ENCODE measurements at regions not wholly inside any gene's neighbourhood (a gene's known extent, or its start where the extent isn't known, plus 50 kb on each side); places are given as distances from the start of the nearest gene placed in this dataset.

DNA sequence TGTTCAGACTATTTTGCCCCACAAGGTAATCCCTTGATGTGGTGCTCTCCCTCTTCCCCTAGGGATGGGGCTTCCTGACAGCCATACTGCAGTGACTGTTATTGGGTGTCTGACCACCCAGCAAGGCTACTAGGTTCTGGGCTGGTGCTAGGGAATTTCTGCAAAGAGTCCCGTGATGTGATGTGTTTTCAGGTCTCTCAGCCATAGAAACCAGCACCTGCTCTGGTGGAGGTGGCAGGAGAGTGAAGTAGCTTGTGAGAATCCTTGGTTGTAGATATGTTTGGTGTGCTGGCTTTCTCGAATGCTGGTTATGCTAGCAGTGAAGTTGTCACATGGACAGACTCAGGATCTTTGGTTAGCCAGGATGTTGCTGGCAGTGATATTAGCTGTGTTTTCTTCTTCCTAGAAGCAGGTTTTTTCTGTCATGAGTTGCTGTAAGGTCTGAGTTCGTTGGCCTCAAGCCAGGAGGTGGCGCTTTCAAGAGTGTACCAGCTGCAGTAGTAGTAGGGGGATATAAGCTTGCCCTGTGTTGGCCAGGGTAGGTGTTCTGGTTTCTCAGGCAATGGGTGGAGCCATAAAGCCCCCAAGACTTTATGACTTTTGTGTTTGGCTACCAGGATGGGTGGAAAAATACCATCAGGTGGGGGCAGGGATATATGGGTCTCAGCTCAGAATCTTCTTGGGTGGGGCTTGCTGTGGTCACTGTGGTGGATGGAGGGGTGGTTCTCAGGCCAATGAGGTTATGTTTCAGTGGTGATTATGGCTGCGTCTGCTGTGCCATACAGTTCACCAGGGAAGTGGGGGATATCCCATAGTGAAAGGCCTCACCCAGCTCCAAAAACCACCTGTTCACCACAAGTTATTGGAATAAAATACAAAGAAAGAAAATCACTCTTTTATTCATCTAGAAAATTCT lies 1112.3 kb downstream of the KCNT2 start:
- no peak for DNase-seq

GRCh38 chr1:195482137-195482536 lies 1126.1 kb downstream of the KCNT2 start:
- DNase-seq, result no peak

- no peak for DNase-seq
Observed at GRCh38 chr1:195481293-195481692, 1126.9 kb downstream of the KCNT2 start.

- DNase-seq, result no peak
Observed at GRCh38 chr1:195475568-195475967, 1132.7 kb downstream of the KCNT2 start.

GRCh38 chr1:195472291-195472690 lies 1135.9 kb downstream of the KCNT2 start:
- DNase-seq, result no peak

DNA sequence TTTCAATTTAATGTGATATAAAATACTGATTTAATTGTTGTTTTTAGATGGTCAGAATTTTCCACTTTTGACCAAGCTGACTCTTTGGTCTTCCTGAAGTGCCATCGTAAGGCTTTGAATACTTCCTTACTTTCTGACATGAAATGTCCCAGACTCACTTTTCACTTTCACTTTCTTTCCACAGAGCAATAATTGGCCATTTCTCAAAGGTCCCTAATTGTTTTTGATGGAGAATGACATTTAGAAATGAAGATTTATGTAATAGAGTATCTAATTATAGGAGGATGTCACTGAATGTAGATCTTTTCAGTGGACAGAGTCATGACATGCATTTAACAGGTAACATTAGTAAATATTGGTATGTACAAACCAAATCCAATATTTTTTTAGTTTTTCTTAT lies 1141.6 kb downstream of the KCNT2 start:
- no peak for DNase-seq

- DNase-seq, result no peak
Observed at GRCh38 chr1:195462646-195463045, 1145.6 kb downstream of the KCNT2 start.

DNA sequence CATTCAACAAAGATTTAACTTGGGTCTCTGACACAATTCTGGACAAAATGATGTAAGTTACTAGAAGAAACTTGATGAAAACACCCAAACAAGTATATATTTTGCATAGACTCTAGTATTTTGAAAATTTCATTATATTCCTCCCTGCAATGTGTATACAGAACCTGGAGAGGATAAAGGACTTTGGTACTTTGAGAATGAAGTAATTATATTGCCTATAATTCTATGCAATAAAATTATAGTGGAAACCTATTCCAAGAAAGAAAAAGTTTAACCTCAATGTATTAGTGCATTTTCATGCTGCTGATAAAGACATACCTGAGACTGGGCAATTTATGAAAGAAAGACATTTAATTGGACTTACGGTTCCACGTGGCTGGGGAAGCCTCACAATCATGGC lies 1146.1 kb downstream of the KCNT2 start:
- no peak for DNase-seq

DNA sequence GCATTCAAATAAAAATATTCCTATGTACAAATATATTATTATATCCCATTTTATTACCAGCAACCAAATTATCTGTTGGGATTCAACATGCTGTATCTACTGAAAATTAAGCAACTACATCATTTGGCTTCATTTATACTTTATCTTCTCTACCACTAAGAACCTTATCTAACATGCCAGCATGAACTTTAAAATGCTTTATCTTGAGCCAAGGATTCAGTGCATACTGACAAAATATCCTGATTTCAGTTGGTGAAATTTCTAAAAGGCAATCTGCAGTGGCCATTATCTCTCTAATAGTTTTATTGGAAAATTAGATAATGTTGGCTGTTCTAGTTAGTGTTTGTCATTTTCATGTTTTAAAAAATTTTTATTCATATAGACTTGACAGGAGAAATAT lies 1149.9 kb downstream of the KCNT2 start:
- DNase-seq, result no peak

DNA sequence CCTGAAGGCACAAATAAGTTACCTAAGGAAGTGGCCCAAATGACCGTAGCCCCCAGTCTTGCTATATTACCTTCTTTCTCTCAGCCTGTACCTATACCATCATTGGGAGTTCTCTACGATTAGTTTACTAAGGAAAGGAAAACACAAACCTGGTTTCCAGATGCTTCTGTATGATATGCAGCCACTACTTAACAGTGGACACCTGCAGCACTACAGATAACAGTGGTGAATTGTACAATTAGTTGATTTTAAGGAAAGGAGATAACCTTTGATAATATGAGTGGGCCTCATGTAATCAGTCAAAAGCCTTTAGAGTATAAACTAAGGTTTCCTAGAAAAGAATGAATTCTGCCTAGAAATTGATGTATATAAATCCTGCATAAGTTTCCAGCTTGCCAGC lies 1157.4 kb downstream of the KCNT2 start:
- no peak for DNase-seq

DNA sequence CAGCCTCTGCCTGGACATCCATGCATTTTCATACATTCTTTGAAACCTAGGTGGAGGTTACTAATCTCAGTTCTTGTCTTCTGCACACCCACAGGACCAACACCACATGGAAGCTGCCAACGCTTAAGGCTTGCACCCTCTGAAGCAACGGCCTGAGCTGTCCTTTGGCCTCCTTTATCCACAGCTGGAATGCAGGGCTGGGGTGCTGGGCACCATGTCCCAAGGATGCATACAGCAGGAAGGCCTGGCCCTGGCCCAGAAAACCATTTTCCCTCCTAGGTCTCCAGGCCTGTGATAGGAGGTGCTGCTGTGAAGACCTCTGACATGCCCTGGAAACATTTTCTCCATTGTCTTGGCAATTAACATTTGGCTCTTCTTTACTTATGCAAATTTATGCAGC lies 1168.6 kb downstream of the KCNT2 start:
- DNase-seq, result no peak

DNA sequence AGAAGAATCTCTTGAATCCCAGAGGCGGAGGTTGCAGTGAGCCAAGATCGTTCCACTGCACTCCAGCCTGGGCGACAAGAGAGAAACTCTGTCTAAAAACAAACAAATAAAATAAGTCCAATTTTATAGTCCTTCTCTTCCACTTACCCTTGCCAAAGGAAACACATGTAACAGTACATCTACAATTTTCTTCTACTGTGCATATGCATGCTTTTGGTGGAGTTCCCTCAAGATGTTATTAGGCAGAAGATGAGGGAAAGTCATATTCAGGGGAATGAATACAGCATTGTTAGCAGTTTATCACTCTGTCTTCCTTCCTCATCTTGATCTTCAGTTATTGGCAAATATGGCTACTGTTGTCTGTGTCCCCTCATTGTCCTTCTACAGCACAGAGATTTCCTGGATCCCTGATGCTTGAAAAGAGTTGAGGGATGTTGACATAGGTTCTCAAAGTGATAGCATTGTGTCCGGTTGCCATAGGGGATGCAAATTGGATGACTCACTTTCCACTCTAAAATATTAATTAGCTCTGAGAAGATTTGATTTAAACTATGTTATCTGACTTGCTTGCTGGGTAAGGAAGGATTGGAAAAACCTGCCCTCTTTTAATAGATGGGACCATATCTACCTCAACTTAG lies 1173.6 kb downstream of the KCNT2 start:
- no peak for DNase-seq

GRCh38 chr1:195430826-195431225 lies 1177.4 kb downstream of the KCNT2 start:
- no peak for DNase-seq

DNA sequence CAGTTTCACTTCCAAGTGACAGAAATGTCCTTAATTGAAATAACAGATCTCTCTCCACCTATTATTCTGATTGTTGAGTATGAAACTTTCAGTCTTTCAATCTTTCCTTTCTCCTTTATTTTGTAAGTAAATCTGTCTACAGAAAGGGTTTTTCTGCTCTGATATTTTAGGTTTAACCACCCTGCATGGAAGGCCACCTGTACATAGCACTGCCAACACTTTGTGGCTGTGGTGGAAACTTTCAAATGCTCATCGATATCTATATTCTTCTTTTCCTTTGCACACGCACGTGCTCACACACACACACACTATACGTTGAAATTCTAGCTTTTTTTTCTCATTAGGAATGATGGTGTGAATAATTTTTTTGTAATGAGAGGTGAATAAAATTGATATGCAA lies 1179.3 kb downstream of the KCNT2 start:
- no peak for DNase-seq

DNA sequence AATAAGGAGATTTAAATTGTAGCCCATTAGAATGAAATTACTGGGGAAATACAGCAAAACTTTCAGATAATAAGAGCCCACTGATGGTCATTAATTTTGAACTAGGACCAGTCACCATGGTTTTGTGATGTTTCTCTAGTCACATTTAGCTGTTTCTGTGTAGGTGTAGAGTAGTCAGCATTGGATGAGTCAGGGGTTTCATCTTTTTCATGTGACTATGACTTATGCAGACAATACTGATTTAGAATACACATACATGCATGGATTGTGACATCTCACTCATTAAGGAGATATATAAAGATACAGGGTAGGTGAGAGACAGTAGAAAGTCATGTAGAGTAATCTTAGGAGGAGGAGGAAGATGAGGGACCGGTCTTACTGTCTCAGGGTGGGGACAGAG lies 1192.7 kb downstream of the KCNT2 start:
- DNase-seq, result no peak

GRCh38 chr1:195394567-195394966 lies 1213.7 kb downstream of the KCNT2 start:
- DNase-seq, result no peak

DNA sequence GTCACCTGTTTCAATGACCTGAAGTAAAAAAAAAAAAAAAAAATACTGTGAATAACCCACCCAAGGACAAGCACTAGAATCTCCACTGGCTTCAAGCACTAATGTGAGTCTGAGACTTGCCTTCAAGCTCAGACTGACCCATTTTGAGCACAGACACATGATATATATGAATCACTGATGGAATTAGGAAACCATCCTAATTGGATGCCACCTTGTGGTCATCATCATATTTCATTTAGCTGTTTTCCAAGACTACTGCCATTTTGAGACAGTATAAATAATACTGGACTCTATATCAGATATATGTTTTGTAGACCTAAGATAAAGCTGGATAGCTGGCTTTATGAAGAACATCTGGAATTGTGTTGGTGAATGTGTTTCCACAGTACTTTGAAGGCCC lies 1232.0 kb downstream of the KCNT2 start:
- no peak for DNase-seq

DNA sequence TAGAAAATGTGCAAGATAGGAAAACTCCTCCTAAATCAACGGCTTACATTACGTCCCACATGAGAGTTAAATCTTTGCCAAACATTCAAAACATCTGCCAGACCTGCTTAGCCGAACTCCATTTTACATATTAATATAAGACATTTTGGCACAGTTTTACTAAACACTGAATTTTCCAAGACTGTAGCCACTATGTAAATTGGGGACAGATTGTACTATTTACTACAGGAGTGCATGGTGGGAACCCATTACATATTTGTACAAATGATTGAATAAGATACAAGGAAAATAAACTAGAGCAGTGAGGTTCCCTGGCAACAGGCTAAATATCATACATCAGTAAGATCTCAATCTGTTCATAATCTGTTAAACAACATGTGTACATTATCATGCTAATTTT lies 1234.4 kb downstream of the KCNT2 start:
- DNase-seq, result no peak

DNA sequence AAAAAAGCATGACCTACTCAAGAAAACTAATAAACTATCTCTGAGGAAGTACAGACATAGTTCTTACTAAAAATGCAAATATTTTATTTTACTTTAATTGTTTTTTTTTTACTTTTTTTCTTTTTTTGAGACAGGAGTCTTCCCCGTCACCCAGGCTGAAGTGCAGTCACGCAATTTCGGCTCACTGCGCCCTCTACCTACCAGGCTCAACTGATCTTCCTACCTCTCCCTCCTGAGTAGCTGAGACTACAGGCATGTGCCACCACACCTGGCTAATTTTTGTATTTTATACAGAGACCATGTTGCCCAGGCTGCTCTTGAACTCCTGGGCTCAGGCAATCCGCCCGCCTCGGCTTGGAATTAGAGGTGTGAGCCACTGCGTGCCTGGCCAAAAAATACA lies 1263.1 kb downstream of the KCNT2 start:
- no peak for DNase-seq

DNA sequence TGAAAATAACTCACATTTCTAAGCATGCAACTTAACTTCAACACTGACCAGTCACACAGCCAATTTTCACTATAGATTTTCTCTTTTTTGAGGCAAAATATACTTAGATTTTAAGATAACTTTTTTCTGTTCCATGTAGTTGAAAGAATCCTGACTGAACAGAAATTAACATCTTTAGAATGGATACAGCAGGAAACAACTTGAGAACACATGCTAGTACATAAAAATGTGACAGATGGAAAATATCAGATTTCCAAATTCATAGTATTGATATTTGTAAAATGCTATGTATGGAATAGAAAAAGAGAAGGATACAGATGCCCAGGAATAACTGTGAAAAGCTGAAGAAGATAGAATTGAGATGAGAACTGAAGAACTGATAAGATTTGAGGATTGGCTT lies 1270.6 kb downstream of the KCNT2 start:
- DNase-seq, result no peak

DNA sequence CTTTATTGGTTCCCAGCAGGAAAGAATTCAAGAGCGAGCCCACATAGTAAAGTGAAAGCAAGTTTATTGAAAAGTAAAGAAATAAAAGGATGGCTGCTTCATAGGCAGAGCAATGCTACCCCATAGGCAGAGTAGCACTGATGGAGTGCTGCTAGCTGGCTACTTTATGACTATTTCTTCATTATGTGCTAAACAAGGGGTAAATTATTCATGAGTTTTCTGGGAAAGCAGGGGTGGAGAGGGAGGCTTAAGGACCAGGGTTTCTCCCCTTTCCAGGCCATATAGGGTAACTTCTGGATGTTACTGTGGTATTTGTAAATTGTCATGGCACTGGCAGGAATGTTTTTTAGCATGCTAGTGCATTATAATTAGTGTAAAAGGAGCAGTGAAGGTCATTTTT lies 1271.4 kb downstream of the KCNT2 start:
- no peak for DNase-seq

- DNase-seq, result no peak
Observed at GRCh38 chr1:195335541-195335940, 1272.7 kb downstream of the KCNT2 start.

- DNase-seq, result no peak
Observed at GRCh38 chr1:195332102-195332501, 1276.1 kb downstream of the KCNT2 start.

DNA sequence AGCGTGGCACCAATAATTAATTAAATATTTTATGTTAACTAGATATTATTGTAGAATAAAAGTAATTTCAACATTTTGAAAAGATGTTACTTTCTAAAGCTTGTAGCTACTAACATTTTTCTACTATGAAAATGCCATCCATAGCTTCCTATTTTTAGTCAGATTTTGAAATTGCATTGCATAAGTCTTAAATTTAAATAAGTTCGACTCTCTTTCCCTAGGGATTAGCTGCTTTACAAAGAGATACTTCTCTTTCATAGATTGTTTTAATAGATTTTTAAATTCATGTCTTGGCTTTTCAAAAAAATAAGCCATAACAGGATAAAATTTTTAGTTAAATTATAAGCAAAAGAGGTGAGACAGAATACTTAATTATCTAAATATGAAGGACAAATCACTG lies 1279.6 kb downstream of the KCNT2 start:
- DNase-seq, result no peak

DNA sequence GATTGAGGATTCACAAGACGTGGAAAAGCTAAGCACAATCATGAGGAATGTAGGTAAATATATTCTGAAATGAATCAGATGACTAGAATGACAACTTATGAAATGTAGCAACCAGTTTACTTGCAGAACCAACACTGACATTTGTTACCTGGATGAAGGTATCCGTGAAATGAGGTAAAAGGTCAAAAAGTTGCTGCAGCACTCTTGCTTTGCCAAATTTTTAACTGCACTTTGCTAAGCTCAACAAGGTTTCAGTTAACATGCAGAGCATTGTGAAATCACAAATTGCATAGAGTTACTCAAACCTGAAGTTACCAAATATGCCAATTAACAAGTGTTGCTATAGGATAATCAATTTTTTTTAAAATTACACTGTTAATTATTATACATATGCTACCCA lies 1280.1 kb downstream of the KCNT2 start:
- no peak for DNase-seq
